ENCODE measurements at regions not wholly inside any gene's neighbourhood (a gene's known extent, or its start where the extent isn't known, plus 50 kb on each side); places are given as distances from the start of the nearest gene placed in this dataset.

DNA sequence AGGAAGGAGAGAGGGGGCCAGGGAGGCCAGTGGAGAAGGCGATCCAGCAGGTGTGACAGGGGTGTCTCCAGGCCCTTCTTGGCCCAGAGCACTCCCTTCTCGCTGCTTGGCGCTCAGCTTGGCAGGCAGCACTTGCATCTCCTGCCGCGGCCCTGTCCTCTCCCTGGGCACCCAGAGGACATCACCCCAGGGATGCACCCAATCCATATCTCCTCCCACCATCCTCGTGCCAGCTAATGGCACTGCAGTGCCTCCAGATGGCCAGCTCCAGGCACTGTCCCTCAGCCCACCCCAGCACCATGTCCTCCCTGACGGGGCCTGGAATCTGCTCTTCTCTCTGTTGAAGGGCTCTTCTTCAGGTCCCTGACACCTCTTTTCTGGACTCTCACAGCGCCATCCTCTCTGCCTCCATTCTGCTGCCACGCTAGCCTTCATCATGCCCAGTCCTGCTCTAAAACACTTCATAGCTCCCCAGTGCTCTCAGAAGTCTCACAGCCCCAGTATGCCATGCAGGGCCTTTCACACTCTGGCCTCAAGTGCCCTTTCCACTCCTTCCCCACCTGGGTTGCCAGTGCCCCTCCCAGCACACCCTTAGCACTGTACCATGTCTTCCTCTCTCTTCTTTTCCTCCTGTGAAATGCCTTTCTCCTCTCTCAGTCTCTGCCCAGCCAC is 106.8 kb upstream of the SLC6A11 start (continued):
- TF ChIP-seq EMX1 (CRISPR knock-in tag; IDR thresholded peaks at IDR 0.05): no peak

- ATAC-seq: no peak
- CTCF ChIA-PET: interaction anchor here (1.7 kb wide), 1 partner anchor 27 kb away, joined by 15 read pairs; no protein-coding TSS in a partner anchor
- H3K27me3 Mint-ChIP-seq (ENCODE audit: low read depth): peaks cover 59% of the 10 kb centered on the region
- no peak for TF ChIP-seq GTF2I (CRISPR knock-in tag; conservative IDR thresholded peaks at IDR 0.05)
- no peak for TF ChIP-seq CREB1 (CRISPR knock-in tag; IDR thresholded peaks at IDR 0.05)
- no peak for TF ChIP-seq ZMAT4 (CRISPR knock-in tag; IDR thresholded peaks at IDR 0.05)
- no peak for TF ChIP-seq ATF6 (CRISPR knock-in tag; IDR thresholded peaks at IDR 0.05)
- TF ChIP-seq, protein P1, sequence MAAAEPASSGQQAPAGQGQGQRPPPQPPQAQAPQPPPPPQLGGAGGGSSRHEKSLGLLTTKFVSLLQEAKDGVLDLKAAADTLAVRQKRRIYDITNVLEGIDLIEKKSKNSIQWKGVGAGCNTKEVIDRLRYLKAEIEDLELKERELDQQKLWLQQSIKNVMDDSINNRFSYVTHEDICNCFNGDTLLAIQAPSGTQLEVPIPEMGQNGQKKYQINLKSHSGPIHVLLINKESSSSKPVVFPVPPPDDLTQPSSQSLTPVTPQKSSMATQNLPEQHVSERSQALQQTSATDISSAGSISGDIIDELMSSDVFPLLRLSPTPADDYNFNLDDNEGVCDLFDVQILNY (CRISPR knock-in tag; IDR thresholded peaks at IDR 0.05): no peak
- TF ChIP-seq, protein P2, sequence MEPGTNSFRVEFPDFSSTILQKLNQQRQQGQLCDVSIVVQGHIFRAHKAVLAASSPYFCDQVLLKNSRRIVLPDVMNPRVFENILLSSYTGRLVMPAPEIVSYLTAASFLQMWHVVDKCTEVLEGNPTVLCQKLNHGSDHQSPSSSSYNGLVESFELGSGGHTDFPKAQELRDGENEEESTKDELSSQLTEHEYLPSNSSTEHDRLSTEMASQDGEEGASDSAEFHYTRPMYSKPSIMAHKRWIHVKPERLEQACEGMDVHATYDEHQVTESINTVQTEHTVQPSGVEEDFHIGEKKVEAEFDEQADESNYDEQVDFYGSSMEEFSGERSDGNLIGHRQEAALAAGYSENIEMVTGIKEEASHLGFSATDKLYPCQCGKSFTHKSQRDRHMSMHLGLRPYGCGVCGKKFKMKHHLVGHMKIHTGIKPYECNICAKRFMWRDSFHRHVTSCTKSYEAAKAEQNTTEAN (CRISPR knock-in tag; IDR thresholded peaks at IDR 0.05): no peak
- TF ChIP-seq, protein P3, sequence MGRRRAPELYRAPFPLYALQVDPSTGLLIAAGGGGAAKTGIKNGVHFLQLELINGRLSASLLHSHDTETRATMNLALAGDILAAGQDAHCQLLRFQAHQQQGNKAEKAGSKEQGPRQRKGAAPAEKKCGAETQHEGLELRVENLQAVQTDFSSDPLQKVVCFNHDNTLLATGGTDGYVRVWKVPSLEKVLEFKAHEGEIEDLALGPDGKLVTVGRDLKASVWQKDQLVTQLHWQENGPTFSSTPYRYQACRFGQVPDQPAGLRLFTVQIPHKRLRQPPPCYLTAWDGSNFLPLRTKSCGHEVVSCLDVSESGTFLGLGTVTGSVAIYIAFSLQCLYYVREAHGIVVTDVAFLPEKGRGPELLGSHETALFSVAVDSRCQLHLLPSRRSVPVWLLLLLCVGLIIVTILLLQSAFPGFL (CRISPR knock-in tag; IDR thresholded peaks at IDR 0.05; ENCODE audit: borderline replicate concordance): no peak
- TF ChIP-seq ZNF512 (CRISPR knock-in tag; IDR thresholded peaks at IDR 0.05; ENCODE audit: borderline replicate concordance): no peak
- no peak for TF ChIP-seq HMGXB4 (CRISPR knock-in tag; IDR thresholded peaks at IDR 0.05)
- no peak for TF ChIP-seq ARID4B (CRISPR knock-in tag; IDR thresholded peaks at IDR 0.05; ENCODE audit: borderline replicate concordance)
- no peak for TF ChIP-seq PRRX2 (CRISPR knock-in tag; IDR thresholded peaks at IDR 0.05)
- no peak for TF ChIP-seq ZNF281 (CRISPR knock-in tag; IDR thresholded peaks at IDR 0.05)
Observed at GRCh38 chr3:10712121-10712520, 103.9 kb upstream of the SLC6A11 start.

More at GRCh38 chr3:10712121-10712520, 103.9 kb upstream of the SLC6A11 start:
- Mint-ChIP-seq H3K9me3 (peaks cover 13% of the 10 kb centered on the region), H3K4me1 (peaks cover 1% of the 10 kb centered on the region), H3K36me3 (no peaks in the 10 kb centered on the region), H3K4me3 (no peak overlapping the region), H3K27ac (no peak overlapping the region)
- DNase-seq (ENCODE audit: low spot score): no peak
- POLR2A ChIA-PET: no interaction called here
